Tibial artery (tissue), 4 donors: ENCODE measurements at regions not wholly inside any gene's neighbourhood (a gene's known extent, or its start where the extent isn't known, plus 50 kb on each side); places are given as distances from the start of the nearest gene placed in this dataset.

Experiments
- DNase-seq, 2 donors: peaks; one replicate each; pipeline ENCODE4 v3.0.0-alpha.2; 2019
- H3K27ac ChIP-seq, 2 donors: fragments of 200-600 bp; sonication (generic) in 1 of 2; 1 replicate in 1 of 2; 2 replicates in 1 of 2; pipeline ENCODE4 v1.5.1; 2018 to 2019; ENCODE audit warnings: mild to moderate bottlenecking in 1 of 2
- H3K27me3 ChIP-seq, 2 donors: fragments of 200-600 bp; sonication (generic) in 1 of 2; one replicate each; pipeline versions ENCODE4 v1.5.1 to v1.6.0; 2016 to 2019
- H3K36me3 ChIP-seq, 3 donors: fragments of 200-600 bp; sonication (generic) in 2 of 3; one replicate each; pipeline ENCODE4 v1.5.1; 2016 to 2019; ENCODE audit warnings: mild to moderate bottlenecking in 2 of 3
- H3K4me1 ChIP-seq, 4 donors: fragments of 200-600 bp; sonication (generic) in 2 of 4; 1 replicate in 3 of 4; 2 replicates in 1 of 4; pipeline ENCODE4 v1.5.1; 2016 to 2019
- H3K4me3 ChIP-seq, 2 donors: fragments of 200-600 bp; sonication (generic) in 1 of 2; 1 replicate in 1 of 2; 2 replicates in 1 of 2; pipeline ENCODE4 v1.5.1; 2018 to 2019; ENCODE audit warnings: mild to moderate bottlenecking in 2 of 2
- H3K9me3 ChIP-seq, 3 donors: fragments of 200-600 bp; sonication (generic) in 1 of 3; one replicate each; pipeline ENCODE4 v1.5.1; 2016 to 2019
- intact Hi-C: fragments of 100-400 bp; cut with DNase I; formaldehyde crosslinking; loops from one replicate; pipeline ENCODE4 v1.15.0; 2023; ENCODE audit warnings: low total_unique reads
- TF ChIP-seq, protein P1 (sequence below), 2 experiments: fragments of 200-600 bp in 1 of 2; fragments of 450-650 bp in 1 of 2; IDR thresholded peaks; one replicate each; pipeline ENCODE4 v1.5.1; 2017 to 2019; ENCODE audit warnings: antibody characterized with exemption in 2 of 2, mild to moderate bottlenecking in 1 of 2, moderate library complexity in 1 of 2

DNA sequence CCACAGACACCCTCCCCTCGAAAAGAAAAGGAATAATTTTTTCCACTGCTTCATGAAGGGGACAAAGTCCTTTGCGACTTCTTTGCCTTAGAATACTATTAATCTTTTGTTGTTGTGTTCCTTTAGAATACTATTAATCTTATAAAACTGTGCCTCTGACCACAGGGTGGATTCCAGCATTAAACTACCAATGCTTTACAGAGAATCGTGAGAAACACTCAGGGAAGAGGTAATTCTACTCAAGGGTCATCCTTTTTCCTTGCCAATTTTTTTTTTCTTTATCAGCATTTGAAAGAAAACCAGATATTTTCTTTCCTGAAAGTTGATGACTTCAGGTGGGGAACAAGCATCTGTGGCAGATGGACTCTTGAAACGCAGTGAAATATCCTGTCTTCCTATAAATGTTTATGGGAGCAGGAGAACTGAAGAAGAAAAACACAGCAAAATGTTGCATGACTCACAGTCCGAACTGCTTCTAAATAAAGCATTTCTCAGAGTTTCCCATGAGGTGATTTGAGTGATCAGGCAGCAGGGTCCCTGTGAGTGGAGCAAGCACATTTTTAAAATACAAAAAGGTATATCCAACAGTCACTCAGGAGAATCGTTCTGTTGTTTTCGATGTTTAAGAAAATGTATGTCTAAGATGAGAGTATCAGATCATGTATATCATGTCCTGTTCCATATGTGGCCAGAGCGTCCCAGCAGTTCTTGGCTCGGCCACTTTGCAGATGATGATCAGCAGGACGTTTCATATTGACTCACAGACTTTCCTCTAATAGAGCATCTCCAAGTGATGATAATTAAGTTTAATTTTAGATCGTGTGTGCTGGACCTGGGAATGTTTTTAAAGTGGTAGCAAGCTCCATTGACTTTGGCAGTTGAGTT is 154.2 kb upstream of the RUNX1 start:
- no peak for DNase-seq
- TF ChIP-seq, protein P1, sequence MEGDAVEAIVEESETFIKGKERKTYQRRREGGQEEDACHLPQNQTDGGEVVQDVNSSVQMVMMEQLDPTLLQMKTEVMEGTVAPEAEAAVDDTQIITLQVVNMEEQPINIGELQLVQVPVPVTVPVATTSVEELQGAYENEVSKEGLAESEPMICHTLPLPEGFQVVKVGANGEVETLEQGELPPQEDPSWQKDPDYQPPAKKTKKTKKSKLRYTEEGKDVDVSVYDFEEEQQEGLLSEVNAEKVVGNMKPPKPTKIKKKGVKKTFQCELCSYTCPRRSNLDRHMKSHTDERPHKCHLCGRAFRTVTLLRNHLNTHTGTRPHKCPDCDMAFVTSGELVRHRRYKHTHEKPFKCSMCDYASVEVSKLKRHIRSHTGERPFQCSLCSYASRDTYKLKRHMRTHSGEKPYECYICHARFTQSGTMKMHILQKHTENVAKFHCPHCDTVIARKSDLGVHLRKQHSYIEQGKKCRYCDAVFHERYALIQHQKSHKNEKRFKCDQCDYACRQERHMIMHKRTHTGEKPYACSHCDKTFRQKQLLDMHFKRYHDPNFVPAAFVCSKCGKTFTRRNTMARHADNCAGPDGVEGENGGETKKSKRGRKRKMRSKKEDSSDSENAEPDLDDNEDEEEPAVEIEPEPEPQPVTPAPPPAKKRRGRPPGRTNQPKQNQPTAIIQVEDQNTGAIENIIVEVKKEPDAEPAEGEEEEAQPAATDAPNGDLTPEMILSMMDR (IDR thresholded peaks at IDR 0.05) = no peak
- Histone ChIP-seq H3K9me3 (no peaks in the 10 kb centered on the region), H3K4me1 (peaks cover 0 to 60% (median 20%) of the 10 kb centered on the region in 4 donors), H3K27me3 (no peaks in the 10 kb centered on the region), H3K27ac (peak overlapping the region; percentile 60), H3K36me3 (no peaks in the 10 kb centered on the region), H3K4me3 (no peak overlapping the region)
- intact Hi-C loops = no loop called here

DNA sequence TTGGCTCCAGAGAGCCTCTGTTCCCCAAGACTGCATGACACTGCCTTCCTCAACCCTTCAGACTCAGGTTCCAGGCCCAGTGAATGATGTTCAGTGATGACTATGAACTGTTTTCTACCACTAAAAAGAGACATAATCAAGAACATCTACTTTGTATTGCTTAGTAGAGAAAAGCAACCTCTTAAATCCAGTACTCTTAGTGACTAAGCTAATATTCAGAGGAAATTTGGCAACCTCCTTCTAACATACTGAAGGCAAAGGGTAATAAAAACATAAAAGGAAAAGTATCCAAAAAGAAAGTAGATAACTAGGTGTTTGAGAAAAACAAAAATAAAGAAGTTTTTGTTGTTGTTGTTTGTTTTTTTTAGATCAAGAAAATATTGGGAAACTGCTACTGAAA is 153.3 kb upstream of the RUNX1 start:
- no peaks in the 10 kb centered on the region for H3K27me3 ChIP-seq
- intact Hi-C loops = no loop called here
- H3K4me3 ChIP-seq = no peak overlapping the region
- H3K9me3 ChIP-seq = no peaks in the 10 kb centered on the region
- TF ChIP-seq, protein P1 (IDR thresholded peaks at IDR 0.05) = no peak
- no peak for DNase-seq
- peak overlapping the region; percentile 60 for H3K27ac ChIP-seq
- peaks cover 0 to 60% (median 20%) of the 10 kb centered on the region in 4 donors for H3K4me1 ChIP-seq
- H3K36me3 ChIP-seq = no peaks in the 10 kb centered on the region

DNA sequence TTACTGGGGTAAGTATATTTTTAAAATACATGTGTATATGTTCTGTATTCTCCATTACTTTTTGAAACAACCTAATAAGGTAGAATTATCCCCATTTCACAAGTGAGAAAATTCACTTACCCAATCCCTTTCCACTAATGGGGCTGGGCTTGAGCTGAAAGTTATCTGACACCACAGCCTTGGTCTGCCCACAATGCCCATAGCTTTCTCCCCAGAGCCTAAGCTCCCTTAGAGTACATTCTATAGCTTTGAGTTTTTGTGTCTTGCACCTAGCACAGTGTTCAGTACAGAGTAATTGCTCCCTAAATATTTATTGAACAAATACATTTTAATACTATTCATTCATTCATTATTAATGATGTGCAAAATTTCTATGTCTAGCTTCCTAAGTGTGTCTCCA is 152.7 kb upstream of the RUNX1 start:
- H3K27ac ChIP-seq = no peak overlapping the region
- no peaks in the 10 kb centered on the region for H3K27me3 ChIP-seq
- no peaks in the 10 kb centered on the region for H3K9me3 ChIP-seq
- no peaks in the 10 kb centered on the region for H3K36me3 ChIP-seq
- intact Hi-C loops = no loop called here
- no peak for DNase-seq
- H3K4me1 ChIP-seq = peaks cover 0 to 54% (median 20%) of the 10 kb centered on the region in 4 donors
- no peak overlapping the region for H3K4me3 ChIP-seq
- TF ChIP-seq, protein P1 (IDR thresholded peaks at IDR 0.05) = no peak

DNA sequence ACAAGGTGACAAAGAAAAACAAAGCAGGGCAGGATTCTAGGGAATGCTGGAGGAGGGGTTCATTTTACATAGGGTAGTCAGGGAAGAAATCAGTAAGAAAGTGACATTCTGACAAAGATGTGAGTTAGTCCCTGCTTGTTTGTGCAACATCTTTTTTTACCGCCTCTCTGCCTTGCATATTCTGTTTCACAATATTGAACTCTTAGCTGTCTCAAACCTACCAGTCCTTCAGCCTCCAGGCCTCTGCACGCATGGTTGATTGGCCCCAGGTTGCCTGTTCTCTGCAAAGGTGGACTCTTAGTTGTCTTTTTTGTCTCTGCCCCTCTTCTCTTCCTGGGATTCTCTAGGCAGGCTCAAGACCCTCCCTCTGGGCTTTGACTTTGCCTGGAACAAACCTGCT is 152.2 kb upstream of the RUNX1 start:
- intact Hi-C loops = no loop called here
- Histone ChIP-seq H3K4me1 (peaks cover 0 to 48% (median 17%) of the 10 kb centered on the region in 4 donors), H3K9me3 (no peaks in the 10 kb centered on the region), H3K4me3 (no peak overlapping the region), H3K27ac (no peak overlapping the region), H3K27me3 (no peaks in the 10 kb centered on the region), H3K36me3 (no peaks in the 10 kb centered on the region)
- TF ChIP-seq, protein P1 (IDR thresholded peaks at IDR 0.05) = no peak
- DNase-seq = no peak

DNA sequence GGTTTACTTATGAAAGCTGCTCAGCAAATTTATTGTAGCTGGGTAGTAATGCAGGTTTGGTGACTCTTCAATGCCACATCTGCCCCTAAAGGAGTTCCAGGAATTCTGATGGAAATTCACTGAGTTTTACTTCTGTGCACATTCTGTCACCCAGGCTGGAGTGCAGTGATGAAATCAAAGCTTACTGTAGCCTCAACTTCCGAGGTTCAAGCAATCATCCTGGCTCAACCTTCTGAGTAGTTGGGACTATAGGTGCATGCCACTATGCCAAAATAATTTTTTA is 150.6 kb upstream of the RUNX1 start:
- no peak overlapping the region for H3K27ac ChIP-seq
- TF ChIP-seq, protein P1 (IDR thresholded peaks at IDR 0.05) = no peak

More for the DNA sequence above, 150.6 kb upstream of the RUNX1 start:
- no peak for DNase-seq
- no peaks in the 10 kb centered on the region for H3K36me3 ChIP-seq
- intact Hi-C loops = no loop called here
- H3K9me3 ChIP-seq = no peaks in the 10 kb centered on the region
- no peaks in the 10 kb centered on the region for H3K27me3 ChIP-seq
- peaks cover 0 to 34% (median 8%) of the 10 kb centered on the region in 4 donors for H3K4me1 ChIP-seq
- H3K4me3 ChIP-seq = no peak overlapping the region
